NCI-H345 treated with DMSO at 0.1 percent for 48 hours (cell line): ENCODE measurements at regions not wholly inside any gene's neighbourhood (a gene's known extent, or its start where the extent isn't known, plus 50 kb on each side); places are given as distances from the start of the nearest gene placed in this dataset.
"Not testable (repeated sequence)": the region's sequence is repeated elsewhere in the genome, so short reads cannot be mapped to it uniquely, and the experiment has no call there.

Source experiments
- DNase-seq: peaks from one replicate; lab custom pipeline; 2025; ENCODE audit not compliant: unreplicated experiment; lab: John Stamatoyannopoulos, UW

GRCh38 chr3:72171946-72172345 is 387.0 kb upstream of the PROK2 start:
- DNase-seq, result no peak

GRCh38 chr3:72171463-72171881 is 386.5 kb upstream of the PROK2 start:
- no peak for DNase-seq

DNA sequence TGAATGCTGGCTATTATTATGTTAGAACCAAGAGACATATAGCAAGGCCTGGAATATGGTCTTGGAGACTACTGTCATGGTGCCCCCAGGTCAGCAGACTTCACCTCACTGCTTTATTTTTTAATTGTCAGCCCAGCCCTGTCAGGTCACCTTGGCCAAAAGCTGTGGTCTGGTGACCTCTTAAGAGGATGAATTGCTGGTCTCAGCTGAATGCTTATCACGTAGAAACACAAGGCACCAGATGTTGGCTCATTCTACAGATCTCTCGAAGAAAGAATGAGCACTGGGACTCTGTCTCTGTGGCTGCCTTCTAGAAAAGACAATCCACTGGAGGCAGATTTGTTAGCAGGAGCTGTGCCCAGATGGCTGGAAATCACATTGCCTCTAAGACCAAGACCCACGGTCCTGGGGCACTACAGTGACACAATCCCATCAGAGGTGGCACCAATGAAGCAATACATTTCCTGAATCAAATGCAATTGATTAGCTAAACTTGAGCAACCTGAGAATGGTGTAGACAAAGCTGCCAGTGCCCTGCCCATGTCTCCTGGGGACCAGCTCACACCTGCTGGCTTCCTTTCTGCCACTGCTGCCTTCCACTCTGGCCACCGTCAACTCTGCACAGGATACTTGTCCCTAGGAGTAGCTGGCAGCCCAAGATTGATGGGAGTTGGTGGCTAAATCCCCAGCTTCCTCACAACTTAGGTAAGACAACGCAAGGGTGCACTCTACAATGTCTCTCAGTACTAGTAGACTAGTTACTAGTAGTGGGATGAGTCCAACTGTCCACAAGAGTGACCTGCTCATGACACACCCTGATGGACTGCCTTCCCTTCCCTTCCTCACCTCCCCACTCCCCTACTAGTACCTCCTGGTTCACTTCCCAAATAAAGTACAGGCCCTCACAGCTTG is 384.9 kb upstream of the PROK2 start:
- no peak for DNase-seq

DNA sequence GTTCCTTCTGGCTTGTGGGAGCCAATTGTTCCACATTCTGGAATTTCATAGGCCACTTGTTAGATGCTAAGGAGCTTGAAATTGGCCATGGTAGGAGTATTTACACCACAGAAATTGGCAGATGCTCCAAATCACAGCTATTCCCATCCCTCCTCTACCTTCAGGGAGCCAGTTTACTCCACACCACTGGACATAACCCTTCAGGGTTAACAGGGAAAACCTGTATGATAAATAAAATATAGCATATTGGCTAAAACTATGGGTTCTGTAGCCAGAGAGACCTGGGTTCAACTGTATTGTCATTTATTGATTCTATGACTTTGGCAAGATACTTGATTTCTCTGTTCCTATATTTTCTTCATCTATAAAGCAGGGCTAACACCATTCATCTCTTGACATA is 384.2 kb upstream of the PROK2 start:
- no peak for DNase-seq

DNA sequence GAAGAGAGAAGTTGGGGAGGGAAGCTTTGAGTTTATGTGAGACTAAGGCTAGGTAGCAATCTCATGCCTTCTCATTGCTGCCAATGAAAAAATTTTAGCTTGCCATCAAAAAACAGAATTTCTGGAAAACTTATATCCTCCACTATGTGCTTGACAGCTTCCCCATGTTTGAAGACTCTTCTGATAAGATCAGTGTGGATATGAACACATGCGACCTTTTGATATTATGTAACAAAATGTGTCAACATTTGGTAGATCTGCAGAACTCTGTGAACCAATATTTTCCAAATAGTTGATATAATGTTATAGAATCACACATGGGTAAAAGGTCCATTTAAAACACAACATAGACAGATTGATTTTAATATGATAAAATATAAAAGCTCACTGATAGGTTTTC is 380.9 kb upstream of the PROK2 start:
- no peak for DNase-seq

- no peak for DNase-seq
These were observed 380.4 kb upstream of the PROK2 start for GRCh38 chr3:72165317-72165716.

DNA sequence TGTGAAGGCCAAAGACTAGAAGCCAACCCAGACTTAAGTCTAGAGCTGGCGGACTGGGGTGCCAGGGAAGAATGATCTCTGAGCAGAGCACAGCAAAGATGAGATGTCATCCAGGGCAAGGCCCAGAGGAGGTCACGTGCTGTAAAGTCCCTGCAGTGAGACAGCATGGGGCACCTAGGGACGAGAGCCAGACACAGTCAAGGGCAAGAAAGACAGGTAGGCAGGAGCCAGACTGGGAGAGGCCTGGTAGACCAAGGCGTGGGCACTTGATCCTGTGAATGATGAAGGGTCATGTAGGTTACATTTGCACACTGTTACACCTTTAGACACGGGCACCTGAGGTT is 379.7 kb upstream of the PROK2 start:
- no peak for DNase-seq

- no peak for DNase-seq
These were observed 379.1 kb upstream of the PROK2 start for GRCh38 chr3:72163809-72164634.

GRCh38 chr3:72162649-72163184 is 377.8 kb upstream of the PROK2 start:
- DNase-seq, result no peak

DNA sequence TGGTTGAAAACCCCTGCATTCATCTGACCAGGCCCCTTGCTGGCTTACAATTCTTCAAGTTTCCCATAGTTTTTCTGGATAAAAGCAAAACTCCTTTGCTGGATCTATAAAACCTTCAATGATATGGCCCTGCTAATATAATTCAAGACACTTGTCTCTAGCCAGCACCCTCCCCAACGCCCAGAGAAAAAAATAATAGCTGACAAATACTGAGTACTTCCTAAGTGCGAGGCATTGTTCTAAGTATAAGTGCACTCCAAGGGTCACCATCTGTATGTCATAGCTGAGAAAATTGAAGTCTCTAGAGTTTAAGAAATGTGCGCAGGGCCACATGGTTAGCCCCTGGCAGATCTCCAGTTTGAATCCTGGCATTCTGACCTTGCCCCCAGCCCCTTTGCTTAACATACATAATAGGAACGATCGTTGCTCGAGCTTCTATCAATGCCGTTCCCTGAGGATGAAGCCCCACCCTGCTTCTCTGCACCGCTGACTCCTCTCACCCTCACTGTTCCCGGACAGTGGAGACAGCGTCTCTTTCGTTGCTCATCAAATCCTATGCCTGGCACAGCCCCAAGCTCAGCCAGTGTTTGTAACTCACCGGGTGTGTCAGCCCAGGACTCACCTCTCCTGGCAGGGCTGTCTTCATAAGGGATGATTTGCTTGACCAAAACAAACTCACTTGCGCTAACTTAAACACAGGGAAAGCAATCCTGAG is 377.1 kb upstream of the PROK2 start:
- DNase-seq, result peak; percentile 13

DNA sequence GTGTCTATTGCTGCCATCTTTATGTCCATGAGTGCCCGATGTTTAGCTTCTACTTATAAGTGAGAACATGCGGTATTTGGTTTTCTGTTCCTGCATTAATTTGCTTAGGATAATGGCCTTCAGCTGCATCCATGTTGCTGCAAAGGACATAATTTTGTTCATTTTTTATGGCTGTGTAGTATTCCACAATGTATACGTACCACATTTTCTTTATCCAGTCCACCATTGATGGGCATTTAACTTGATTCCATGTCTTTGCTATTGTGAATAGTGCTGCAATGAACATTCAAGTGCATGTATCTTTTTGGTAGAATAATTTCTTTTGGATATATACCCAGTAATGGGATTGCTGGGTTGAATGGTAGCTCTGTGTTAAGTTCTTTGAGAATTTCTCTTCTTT is 376.3 kb upstream of the PROK2 start:
- DNase-seq, result not testable (repeated sequence)

GRCh38 chr3:72160351-72160750 is 375.4 kb upstream of the PROK2 start:
- DNase-seq, result no peak

- DNase-seq, result no peak
These were observed 374.5 kb upstream of the PROK2 start for GRCh38 chr3:72159487-72159886.

- no peak for DNase-seq
These were observed 373.8 kb upstream of the PROK2 start for GRCh38 chr3:72158639-72159326.

DNA sequence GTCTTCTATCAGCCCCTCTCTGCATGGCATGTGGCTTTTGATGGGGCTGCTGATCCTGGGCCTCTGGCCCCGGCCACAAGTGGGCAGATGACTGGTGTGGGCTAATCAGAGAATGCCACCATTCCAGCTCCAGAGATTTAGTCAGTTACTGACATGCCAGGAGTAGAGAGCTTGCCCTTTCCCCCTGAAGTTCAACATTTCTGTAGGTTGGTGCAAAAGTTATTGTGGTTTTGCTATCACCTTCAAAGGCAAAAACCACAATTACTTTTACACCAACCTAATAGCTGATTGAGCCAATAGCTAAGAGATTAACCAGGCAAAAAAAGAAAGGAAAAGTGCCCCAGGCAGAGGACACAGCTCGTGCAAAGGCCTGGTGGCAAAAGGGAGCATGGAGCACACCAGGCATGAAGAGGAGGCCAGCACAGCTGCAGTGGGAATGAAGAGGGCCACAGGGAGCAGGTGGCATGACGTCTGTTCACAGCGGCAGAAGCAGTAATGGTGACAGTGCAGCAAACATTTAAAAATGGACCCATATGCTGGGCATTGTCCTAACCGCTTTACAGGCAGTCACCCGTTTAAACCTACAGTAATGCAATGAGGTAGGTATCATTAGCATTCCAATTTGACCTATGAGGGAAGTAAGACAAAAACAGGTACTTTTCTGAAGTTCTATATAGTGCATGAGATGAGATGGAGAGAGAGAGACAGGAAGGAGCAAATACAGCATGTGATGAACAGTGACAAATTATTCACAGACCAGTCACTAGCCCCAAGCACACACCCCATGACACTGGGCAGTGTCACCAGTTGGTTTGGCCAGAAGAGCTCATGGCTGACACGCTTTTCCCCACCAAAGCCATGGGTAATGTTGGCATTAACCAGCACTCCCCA is 373.0 kb upstream of the PROK2 start:
- no peak for DNase-seq

- no peak for DNase-seq
These were observed 370.6 kb upstream of the PROK2 start for GRCh38 chr3:72155391-72156064.

- no peak for DNase-seq
These were observed 369.7 kb upstream of the PROK2 start for GRCh38 chr3:72154391-72155335.
